Suprapubic skin (tissue), 3 donors: ENCODE measurements at regions not wholly inside any gene's neighbourhood (a gene's known extent, or its start where the extent isn't known, plus 50 kb on each side); places are given as distances from the start of the nearest gene placed in this dataset.

Experiments used
- CTCF ChIP-seq, 2 donors: fragments of 200-600 bp in 1 of 2; fragments of 450-650 bp in 1 of 2; sonication (generic) in 1 of 2; IDR thresholded peaks; one replicate each; pipeline ENCODE4 v1.5.1; 2016 to 2019; ENCODE audit warnings: antibody characterized with exemption in 2 of 2, mild to moderate bottlenecking in 1 of 2, moderate library complexity in 1 of 2
- EP300 ChIP-seq: sonication (generic); formaldehyde crosslinking; IDR thresholded peaks from one replicate; pipeline ENCODE4 v1.6.1; 2017; ENCODE audit warnings: antibody characterized with exemption
- POLR2A ChIP-seq, 2 donors: fragments of 450-650 bp; IDR thresholded peaks; one replicate each; pipeline ENCODE4 v1.6.1; 2017; ENCODE audit warnings: antibody characterized with exemption in 2 of 2, mild to moderate bottlenecking in 2 of 2, moderate library complexity in 2 of 2

- no peak for TF ChIP-seq EP300
- TF ChIP-seq CTCF (IDR thresholded peaks at IDR 0.05), result no peak
- no peak for TF ChIP-seq POLR2A (IDR thresholded peaks at IDR 0.05)
These were observed 89.1 kb upstream of the HS3ST3A1 start for GRCh38 chr17:13690806-13691205.
